ENCODE measurements at regions not wholly inside any gene's neighbourhood (a gene's known extent, or its start where the extent isn't known, plus 50 kb on each side); places are given as distances from the start of the nearest gene placed in this dataset.

DNA sequence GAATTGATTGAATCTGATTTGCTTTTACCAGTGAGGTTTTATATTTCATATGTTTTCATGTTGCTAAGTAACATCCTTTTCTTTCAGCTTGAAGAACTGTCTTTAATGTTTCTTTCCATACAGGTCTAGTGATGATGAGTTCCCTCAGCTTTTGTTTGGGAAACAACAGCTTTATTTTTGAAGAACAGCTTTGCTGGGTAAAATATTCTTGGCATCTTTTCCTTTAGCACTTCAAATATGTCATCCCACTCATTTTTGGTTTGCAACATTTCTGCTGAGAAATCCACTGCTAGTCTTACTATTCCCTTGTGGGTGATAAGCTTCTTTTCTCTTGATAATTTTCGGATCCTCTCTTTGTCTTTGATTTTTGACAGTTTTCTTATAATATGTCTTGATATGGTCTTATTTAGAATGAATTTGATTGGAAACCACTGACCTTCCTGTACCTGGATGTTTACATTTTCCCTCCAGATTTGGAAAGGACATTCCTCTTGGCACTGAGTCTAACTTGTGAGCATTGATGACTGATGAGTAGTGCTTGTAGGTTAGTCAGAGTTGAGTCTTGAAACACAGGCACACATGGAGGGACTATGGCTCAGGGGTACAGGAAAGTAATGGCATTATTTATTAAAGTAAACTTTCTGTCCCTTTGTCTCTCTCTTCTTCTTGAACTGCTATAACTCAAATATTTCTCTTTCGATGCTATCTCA, 220.3 kb downstream of the SPATA31D1 start:
- Histone ChIP-seq H4K20me1 (ENCODE audit: control insufficient read depth, extremely low read depth, insufficient read depth, low read length) (no peaks in the 10 kb centered on the region), H3K4me2 (ENCODE audit: extremely low read depth, insufficient read depth, low read length) (no peak overlapping the region), H3K9ac (ENCODE audit: insufficient read depth, low read length) (no peak overlapping the region), H2AFZ (ENCODE audit: low read length) (no peak overlapping the region), H3K4me1 (ENCODE audit: control insufficient read depth, extremely low read depth, insufficient read depth, low read length) (no peaks in the 10 kb centered on the region), H3K27ac (ENCODE audit: insufficient read depth, low read length) (no peak overlapping the region), H3K36me3 (ENCODE audit: control insufficient read depth, insufficient read depth, low read length) (no peaks in the 10 kb centered on the region), H3K27me3 (ENCODE audit: control insufficient read depth, insufficient read depth, low read length) (no peaks in the 10 kb centered on the region), H3K79me2 (ENCODE audit: control insufficient read depth, insufficient read depth, low read length) (no peaks in the 10 kb centered on the region), H3K4me3 (replicated peaks in 1 of 4; ENCODE audit: control extremely low read depth in 1 of 4, insufficient read depth in 1 of 4, low read depth in 3 of 4, low read length in 4 of 4) (no peak overlapping the region), H3K9me3 (ENCODE audit: control insufficient read depth, insufficient read depth, low read depth, low read length) (no peaks in the 10 kb centered on the region)
- DNase-seq (ENCODE audit: low read depth in 2 of 2), result peak in 1 of 2 donors; percentile 25
- no peak for TF ChIP-seq CTCF (conservative IDR thresholded peaks at IDR 0.05 in 1 of 2, IDR thresholded peaks at IDR 0.05 in 1 of 2; ENCODE audit: low read depth in 1 of 2, low read length in 2 of 2)
- TF ChIP-seq EZH2 (IDR thresholded peaks at IDR 0.05; ENCODE audit: low read length, missing control alignments), result no peak

- H4K20me1 ChIP-seq (ENCODE audit: control insufficient read depth, extremely low read depth, insufficient read depth, low read length), result no peaks in the 10 kb centered on the region
- H3K36me3 ChIP-seq (ENCODE audit: control insufficient read depth, insufficient read depth, low read length), result no peaks in the 10 kb centered on the region
- no peak overlapping the region for H3K4me2 ChIP-seq (ENCODE audit: extremely low read depth, insufficient read depth, low read length)
- H3K4me3 ChIP-seq (replicated peaks in 1 of 4; ENCODE audit: control extremely low read depth in 1 of 4, insufficient read depth in 1 of 4, low read depth in 3 of 4, low read length in 4 of 4), result no peak overlapping the region
- no peaks in the 10 kb centered on the region for H3K9me3 ChIP-seq (ENCODE audit: control insufficient read depth, insufficient read depth, low read depth, low read length)
- no peaks in the 10 kb centered on the region for H3K27me3 ChIP-seq (ENCODE audit: control insufficient read depth, insufficient read depth, low read length)
- no peak for DNase-seq (ENCODE audit: low read depth in 2 of 2)
- H3K4me1 ChIP-seq (ENCODE audit: control insufficient read depth, extremely low read depth, insufficient read depth, low read length), result no peaks in the 10 kb centered on the region
- no peak overlapping the region for H3K27ac ChIP-seq (ENCODE audit: insufficient read depth, low read length)
- no peak overlapping the region for H3K9ac ChIP-seq (ENCODE audit: insufficient read depth, low read length)
- TF ChIP-seq EZH2 (IDR thresholded peaks at IDR 0.05; ENCODE audit: low read length, missing control alignments) (no peak), CTCF (conservative IDR thresholded peaks at IDR 0.05 in 1 of 2, IDR thresholded peaks at IDR 0.05 in 1 of 2; ENCODE audit: low read depth in 1 of 2, low read length in 2 of 2) (no peak)
- H3K79me2 ChIP-seq (ENCODE audit: control insufficient read depth, insufficient read depth, low read length), result no peaks in the 10 kb centered on the region
- H2AFZ ChIP-seq (ENCODE audit: low read length), result no peak overlapping the region
Measured at GRCh38 chr9:82209797-82210470, 221.4 kb downstream of the SPATA31D1 start.

GRCh38 chr9:82212885-82213284, 224.3 kb downstream of the SPATA31D1 start:
- Histone ChIP-seq H3K27me3 (ENCODE audit: control insufficient read depth, insufficient read depth, low read length) (no peaks in the 10 kb centered on the region), H3K79me2 (ENCODE audit: control insufficient read depth, insufficient read depth, low read length) (no peaks in the 10 kb centered on the region), H4K20me1 (ENCODE audit: control insufficient read depth, extremely low read depth, insufficient read depth, low read length) (no peaks in the 10 kb centered on the region), H3K4me2 (ENCODE audit: extremely low read depth, insufficient read depth, low read length) (no peak overlapping the region), H3K27ac (ENCODE audit: insufficient read depth, low read length) (no peak overlapping the region), H3K9ac (ENCODE audit: insufficient read depth, low read length) (no peak overlapping the region), H3K4me3 (replicated peaks in 1 of 4; ENCODE audit: control extremely low read depth in 1 of 4, insufficient read depth in 1 of 4, low read depth in 3 of 4, low read length in 4 of 4) (no peak overlapping the region), H3K9me3 (ENCODE audit: control insufficient read depth, insufficient read depth, low read depth, low read length) (no peaks in the 10 kb centered on the region), H3K36me3 (ENCODE audit: control insufficient read depth, insufficient read depth, low read length) (no peaks in the 10 kb centered on the region), H3K4me1 (ENCODE audit: control insufficient read depth, extremely low read depth, insufficient read depth, low read length) (no peaks in the 10 kb centered on the region), H2AFZ (ENCODE audit: low read length) (no peak overlapping the region)
- DNase-seq (ENCODE audit: low read depth in 2 of 2), result no peak
- no peak for TF ChIP-seq EZH2 (IDR thresholded peaks at IDR 0.05; ENCODE audit: low read length, missing control alignments)
